ES-I3 (cell line): ENCODE measurements at regions not wholly inside any gene's neighbourhood (a gene's known extent, or its start where the extent isn't known, plus 50 kb on each side); places are given as distances from the start of the nearest gene placed in this dataset.
"Not testable (repeated sequence)": the region's sequence is repeated elsewhere in the genome, so short reads cannot be mapped to it uniquely, and the experiment has no call there.

ENCODE experiments used
- H3K36me3 ChIP-seq: 2 replicates; pipeline ENCODE4 v1.6.1; 2013; ENCODE audit warnings: mild to moderate bottlenecking, low read length, control low read depth, moderate library complexity; ENCODE audit not compliant: insufficient read depth
- H3K4me1 ChIP-seq: 2 replicates; pipeline ENCODE4 v1.6.1; 2013; ENCODE audit warnings: mild to moderate bottlenecking, control low read depth, low read length; ENCODE audit not compliant: insufficient read depth
- H3K9ac ChIP-seq: 2 replicates; pipeline ENCODE4 v1.6.1; 2013; ENCODE audit warnings: low read depth, mild to moderate bottlenecking, low read length, moderate library complexity
- H3K9me3 ChIP-seq: 2 replicates; pipeline ENCODE4 v1.6.1; 2013; ENCODE audit warnings: mild to moderate bottlenecking, low read length, moderate library complexity; ENCODE audit not compliant: control insufficient read depth, insufficient read depth

- Histone ChIP-seq H3K9me3 (no peaks in the 10 kb centered on the region; the same call in 1 of the 2 replicates), H3K36me3 (no peaks in the 10 kb centered on the region)
Observed at GRCh38 chr13:64531400-64531799, 2698.7 kb downstream of the PCDH9 start.

GRCh38 chr13:64529874-64530485, 2700.2 kb downstream of the PCDH9 start:
- H3K4me1 ChIP-seq = peaks cover 9% of the 10 kb centered on the region; the same call in 1 of the 2 replicates
- no peaks in the 10 kb centered on the region for H3K36me3 ChIP-seq
- no peak overlapping the region for H3K9ac ChIP-seq
- peaks cover 2% of the 10 kb centered on the region; the same call in 1 of the 2 replicates for H3K9me3 ChIP-seq

More at GRCh38 chr13:64531400-64531799, 2698.7 kb downstream of the PCDH9 start:
- Histone ChIP-seq H3K9ac (no peak overlapping the region), H3K4me1 (peaks cover 9% of the 10 kb centered on the region; the same call in 1 of the 2 replicates)

- Histone ChIP-seq H3K4me1 (no peaks in the 10 kb centered on the region; the same call in 1 of the 2 replicates), H3K36me3 (no peaks in the 10 kb centered on the region), H3K9me3 (peaks cover 2% of the 10 kb centered on the region; the same call in 1 of the 2 replicates), H3K9ac (no peak overlapping the region)
Observed at GRCh38 chr13:64528838-64529237, 2701.3 kb downstream of the PCDH9 start.

GRCh38 chr13:64527561-64527960, 2702.6 kb downstream of the PCDH9 start:
- Histone ChIP-seq H3K9me3 (peaks cover 2% of the 10 kb centered on the region; the same call in 1 of the 2 replicates), H3K9ac (no peak overlapping the region), H3K4me1 (no peaks in the 10 kb centered on the region; the same call in 1 of the 2 replicates), H3K36me3 (no peaks in the 10 kb centered on the region)

- Histone ChIP-seq H3K9me3 (0 out of 2 replicates have a peak, but pooled peaks cover 2% of the 10 kb centered on the region), H3K9ac (no peak overlapping the region), H3K4me1 (no peaks in the 10 kb centered on the region; the same call in 1 of the 2 replicates), H3K36me3 (no peaks in the 10 kb centered on the region)
Observed at GRCh38 chr13:64525687-64526086, 2704.4 kb downstream of the PCDH9 start.

- H3K36me3 ChIP-seq = no peaks in the 10 kb centered on the region
- no peak overlapping the region for H3K9ac ChIP-seq
- H3K4me1 ChIP-seq = no peaks in the 10 kb centered on the region
- no peaks in the 10 kb centered on the region for H3K9me3 ChIP-seq
Observed at GRCh38 chr13:64510747-64511146, 2719.4 kb downstream of the PCDH9 start.

GRCh38 chr13:64506246-64506645, 2723.9 kb downstream of the PCDH9 start:
- Histone ChIP-seq H3K36me3 (no peaks in the 10 kb centered on the region), H3K9ac (no peak overlapping the region), H3K9me3 (no peaks in the 10 kb centered on the region), H3K4me1 (no peaks in the 10 kb centered on the region)

- no peaks in the 10 kb centered on the region for H3K4me1 ChIP-seq
- H3K36me3 ChIP-seq = no peaks in the 10 kb centered on the region
- H3K9me3 ChIP-seq = no peaks in the 10 kb centered on the region
- no peak overlapping the region for H3K9ac ChIP-seq
Observed at GRCh38 chr13:64505336-64505910, 2724.7 kb downstream of the PCDH9 start.

GRCh38 chr13:64488731-64489130, 2741.4 kb downstream of the PCDH9 start:
- no peak overlapping the region for H3K9ac ChIP-seq
- H3K9me3 ChIP-seq = no peaks in the 10 kb centered on the region
- no peaks in the 10 kb centered on the region for H3K4me1 ChIP-seq
- H3K36me3 ChIP-seq = no peaks in the 10 kb centered on the region

- 0 out of 2 replicates have a peak, but pooled peaks cover 4% of the 10 kb centered on the region for H3K4me1 ChIP-seq
- H3K36me3 ChIP-seq = no peaks in the 10 kb centered on the region
- H3K9ac ChIP-seq = no peak overlapping the region
- no peaks in the 10 kb centered on the region for H3K9me3 ChIP-seq
Observed at GRCh38 chr13:64482373-64482772, 2747.8 kb downstream of the PCDH9 start.

GRCh38 chr13:64480672-64481071, 2749.5 kb downstream of the PCDH9 start:
- no peaks in the 10 kb centered on the region for H3K9me3 ChIP-seq
- H3K4me1 ChIP-seq = 0 out of 2 replicates have a peak, but pooled peaks cover 4% of the 10 kb centered on the region
- no peaks in the 10 kb centered on the region for H3K36me3 ChIP-seq
- H3K9ac ChIP-seq = no peak overlapping the region

- Histone ChIP-seq H3K9me3 (no peaks in the 10 kb centered on the region), H3K9ac (no peak overlapping the region)
Observed at GRCh38 chr13:64480211-64480610, 2749.9 kb downstream of the PCDH9 start.

GRCh38 chr13:64477146-64477545, 2753.0 kb downstream of the PCDH9 start:
- Histone ChIP-seq H3K9ac (no peak overlapping the region), H3K36me3 (no peaks in the 10 kb centered on the region), H3K9me3 (no peaks in the 10 kb centered on the region), H3K4me1 (0 out of 2 replicates have a peak, but pooled peaks cover 10% of the 10 kb centered on the region)

More at GRCh38 chr13:64480211-64480610, 2749.9 kb downstream of the PCDH9 start:
- H3K36me3 ChIP-seq = no peaks in the 10 kb centered on the region
- H3K4me1 ChIP-seq = 0 out of 2 replicates have a peak, but pooled peaks cover 4% of the 10 kb centered on the region

GRCh38 chr13:64476041-64476568, 2754.0 kb downstream of the PCDH9 start:
- H3K36me3 ChIP-seq, H3K9ac ChIP-seq, H3K4me1 ChIP-seq, H3K9me3 ChIP-seq: not testable (repeated sequence)

GRCh38 chr13:64471916-64472315, 2758.2 kb downstream of the PCDH9 start:
- Histone ChIP-seq H3K9me3 (no peaks in the 10 kb centered on the region), H3K36me3 (no peaks in the 10 kb centered on the region), H3K4me1 (0 out of 2 replicates have a peak, but pooled peaks cover 5% of the 10 kb centered on the region), H3K9ac (no peak overlapping the region)
